ENCODE measurements at regions not wholly inside any gene's neighbourhood (a gene's known extent, or its start where the extent isn't known, plus 50 kb on each side); places are given as distances from the start of the nearest gene placed in this dataset.

DNA sequence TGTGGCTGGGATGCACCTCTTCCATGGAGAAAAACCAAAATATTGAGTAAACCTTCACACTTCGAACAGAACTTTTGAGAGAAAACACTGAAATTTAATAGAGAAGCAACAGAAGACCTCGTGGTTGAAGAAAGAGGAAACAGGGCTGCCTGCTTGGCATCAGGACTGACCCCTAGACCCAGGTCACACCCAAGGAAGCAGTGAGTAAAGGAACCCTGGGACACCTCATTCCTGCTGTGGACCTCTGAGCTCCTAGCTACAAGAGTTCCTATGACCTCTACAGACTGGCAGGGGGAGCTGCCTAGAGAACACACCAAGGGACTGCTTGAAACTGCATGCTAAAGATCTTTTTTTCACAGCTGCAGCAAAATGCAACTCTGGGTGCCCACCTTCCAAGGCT, 67.8 kb downstream of the FASLG start:
- Histone ChIP-seq H3K4me3 (ENCODE audit: low read length) (no peak overlapping the region), H3K9me3 (ENCODE audit: low read length) (no peaks in the 10 kb centered on the region), H2AFZ (ENCODE audit: low read depth, low read length) (no peak overlapping the region), H3K9ac (ENCODE audit: low read length) (no peak overlapping the region), H3K9me2 (ENCODE audit: insufficient read depth, low read length) (no peaks in the 10 kb centered on the region), H3K4me2 (ENCODE audit: low read length) (no peak overlapping the region), H3K27ac (ENCODE audit: low read length) (no peak overlapping the region), H3K79me2 (replicated peaks; ENCODE audit: insufficient read depth, low read length) (no peaks in the 10 kb centered on the region), H4K20me1 (ENCODE audit: insufficient read depth) (no peaks in the 10 kb centered on the region), H3K36me3 (ENCODE audit: insufficient read depth, low read length) (no peaks in the 10 kb centered on the region), H3F3A (ENCODE audit: insufficient read depth, low read length, poor library complexity, severe bottlenecking) (no peaks in the 10 kb centered on the region), H3K27me3 (ENCODE audit: insufficient read depth, low read depth, low read length) (no peaks in the 10 kb centered on the region)
- no peak for TF ChIP-seq TAF1 (IDR thresholded peaks at IDR 0.05; ENCODE audit: low read depth)
- TF ChIP-seq, protein P1, sequence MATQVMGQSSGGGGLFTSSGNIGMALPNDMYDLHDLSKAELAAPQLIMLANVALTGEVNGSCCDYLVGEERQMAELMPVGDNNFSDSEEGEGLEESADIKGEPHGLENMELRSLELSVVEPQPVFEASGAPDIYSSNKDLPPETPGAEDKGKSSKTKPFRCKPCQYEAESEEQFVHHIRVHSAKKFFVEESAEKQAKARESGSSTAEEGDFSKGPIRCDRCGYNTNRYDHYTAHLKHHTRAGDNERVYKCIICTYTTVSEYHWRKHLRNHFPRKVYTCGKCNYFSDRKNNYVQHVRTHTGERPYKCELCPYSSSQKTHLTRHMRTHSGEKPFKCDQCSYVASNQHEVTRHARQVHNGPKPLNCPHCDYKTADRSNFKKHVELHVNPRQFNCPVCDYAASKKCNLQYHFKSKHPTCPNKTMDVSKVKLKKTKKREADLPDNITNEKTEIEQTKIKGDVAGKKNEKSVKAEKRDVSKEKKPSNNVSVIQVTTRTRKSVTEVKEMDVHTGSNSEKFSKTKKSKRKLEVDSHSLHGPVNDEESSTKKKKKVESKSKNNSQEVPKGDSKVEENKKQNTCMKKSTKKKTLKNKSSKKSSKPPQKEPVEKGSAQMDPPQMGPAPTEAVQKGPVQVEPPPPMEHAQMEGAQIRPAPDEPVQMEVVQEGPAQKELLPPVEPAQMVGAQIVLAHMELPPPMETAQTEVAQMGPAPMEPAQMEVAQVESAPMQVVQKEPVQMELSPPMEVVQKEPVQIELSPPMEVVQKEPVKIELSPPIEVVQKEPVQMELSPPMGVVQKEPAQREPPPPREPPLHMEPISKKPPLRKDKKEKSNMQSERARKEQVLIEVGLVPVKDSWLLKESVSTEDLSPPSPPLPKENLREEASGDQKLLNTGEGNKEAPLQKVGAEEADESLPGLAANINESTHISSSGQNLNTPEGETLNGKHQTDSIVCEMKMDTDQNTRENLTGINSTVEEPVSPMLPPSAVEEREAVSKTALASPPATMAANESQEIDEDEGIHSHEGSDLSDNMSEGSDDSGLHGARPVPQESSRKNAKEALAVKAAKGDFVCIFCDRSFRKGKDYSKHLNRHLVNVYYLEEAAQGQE (IDR thresholded peaks at IDR 0.05; ENCODE audit: borderline replicate concordance), result no peak
- no peak for TF ChIP-seq RAD21 (conservative IDR thresholded peaks at IDR 0.05)
- no peak for TF ChIP-seq EP300 (conservative IDR thresholded peaks at IDR 0.05; ENCODE audit: poor library complexity, severe bottlenecking)
- no peak for TF ChIP-seq MXI1 (conservative IDR thresholded peaks at IDR 0.05; ENCODE audit: poor library complexity, severe bottlenecking)
- TF ChIP-seq SMC3 (conservative IDR thresholded peaks at IDR 0.05; ENCODE audit: poor library complexity), result no peak

DNA sequence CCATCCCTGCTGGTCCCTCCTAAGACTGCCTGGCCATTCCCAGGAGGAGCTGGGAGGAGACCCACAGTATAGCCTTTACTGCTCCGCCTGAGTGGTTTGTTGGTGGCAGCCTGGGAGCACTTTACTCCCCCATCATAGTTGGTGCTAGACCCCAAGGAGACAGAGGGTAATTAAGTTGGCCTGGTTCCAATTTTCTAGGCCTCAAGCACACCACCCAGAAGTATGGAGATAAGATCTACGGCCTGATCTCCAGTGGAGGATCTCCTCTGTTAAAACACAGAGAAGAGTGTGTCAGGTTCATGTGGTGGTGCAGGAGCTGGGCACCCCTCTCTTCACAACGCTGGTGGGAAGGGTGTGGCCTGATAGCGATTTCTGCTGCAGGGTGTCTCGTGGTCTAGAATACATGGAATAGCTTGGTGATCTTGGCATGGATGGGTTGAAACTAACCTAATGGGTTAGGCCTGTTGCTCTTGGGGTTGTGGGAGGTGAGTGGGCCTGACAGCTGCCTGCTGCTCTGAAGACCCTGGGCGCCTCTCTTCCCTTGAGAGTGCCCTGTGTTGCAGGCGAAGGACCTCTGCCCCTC, 68.5 kb downstream of the FASLG start:
- no peaks in the 10 kb centered on the region for H3K9me2 ChIP-seq (ENCODE audit: insufficient read depth, low read length)
- H3K36me3 ChIP-seq (ENCODE audit: insufficient read depth, low read length), result no peaks in the 10 kb centered on the region
- H3K4me2 ChIP-seq (ENCODE audit: low read length), result no peak overlapping the region
- H3F3A ChIP-seq (ENCODE audit: insufficient read depth, low read length, poor library complexity, severe bottlenecking), result no peaks in the 10 kb centered on the region
- no peaks in the 10 kb centered on the region for H3K27me3 ChIP-seq (ENCODE audit: insufficient read depth, low read depth, low read length)
- H2AFZ ChIP-seq (ENCODE audit: low read depth, low read length), result no peak overlapping the region
- H3K9ac ChIP-seq (ENCODE audit: low read length), result no peak overlapping the region
- no peak overlapping the region for H3K27ac ChIP-seq (ENCODE audit: low read length)
- no peak overlapping the region for H3K4me3 ChIP-seq (ENCODE audit: low read length)
- no peaks in the 10 kb centered on the region for H3K9me3 ChIP-seq (ENCODE audit: low read length)
- H4K20me1 ChIP-seq (ENCODE audit: insufficient read depth), result no peaks in the 10 kb centered on the region
- TF ChIP-seq POLR2AphosphoS5 (IDR thresholded peaks at IDR 0.05) (no peak), EP300 (conservative IDR thresholded peaks at IDR 0.05; ENCODE audit: poor library complexity, severe bottlenecking) (no peak), SMC3 (conservative IDR thresholded peaks at IDR 0.05; ENCODE audit: poor library complexity) (no peak), CTCF (IDR thresholded peaks at IDR 0.05; ENCODE audit: poor library complexity, severe bottlenecking) (no peak)
- no peaks in the 10 kb centered on the region for H3K79me2 ChIP-seq (replicated peaks; ENCODE audit: insufficient read depth, low read length)

DNA sequence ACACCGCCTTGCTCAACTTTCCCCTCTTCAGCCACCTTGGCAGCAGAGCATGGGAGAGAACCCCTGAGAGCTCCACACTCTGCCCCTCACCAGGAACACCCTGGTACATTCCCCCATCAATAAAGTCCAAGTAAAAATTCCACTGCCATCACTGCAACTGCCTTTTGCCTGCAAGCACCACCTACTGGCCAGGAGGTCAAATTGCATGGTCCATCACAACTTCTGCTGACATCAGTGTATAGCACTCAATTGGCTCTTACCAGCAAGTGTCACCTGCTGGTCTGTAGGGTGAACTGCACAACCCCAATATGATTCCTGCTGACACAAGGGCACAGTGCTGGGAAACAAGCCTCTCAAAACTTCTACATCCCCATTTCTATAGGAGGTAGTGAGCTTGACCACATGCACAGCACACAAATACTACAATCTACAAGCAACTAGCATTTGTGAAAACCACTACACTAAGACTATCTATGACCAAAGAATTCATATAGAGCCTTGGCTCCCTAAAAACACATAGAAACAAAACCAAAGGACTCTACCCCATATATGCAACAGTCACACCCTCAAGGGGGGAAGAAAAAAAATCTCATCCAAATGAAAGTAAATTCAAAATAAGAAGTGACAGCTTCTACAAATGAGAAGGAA, 69.2 kb downstream of the FASLG start:
- no peaks in the 10 kb centered on the region for H3F3A ChIP-seq (ENCODE audit: insufficient read depth, low read length, poor library complexity, severe bottlenecking)
- no peaks in the 10 kb centered on the region for H3K9me3 ChIP-seq (ENCODE audit: low read length)
- no peaks in the 10 kb centered on the region for H3K79me2 ChIP-seq (replicated peaks; ENCODE audit: insufficient read depth, low read length)
- TF ChIP-seq POLR2AphosphoS5 (IDR thresholded peaks at IDR 0.05) (no peak), MXI1 (conservative IDR thresholded peaks at IDR 0.05; ENCODE audit: poor library complexity, severe bottlenecking) (no peak), RAD21 (conservative IDR thresholded peaks at IDR 0.05) (no peak), SMC3 (conservative IDR thresholded peaks at IDR 0.05; ENCODE audit: poor library complexity) (no peak), EZH2 (IDR thresholded peaks at IDR 0.05; ENCODE audit: borderline replicate concordance, insufficient read depth, low read length, poor library complexity, severe bottlenecking) (no peak), CTCF (IDR thresholded peaks at IDR 0.05; ENCODE audit: poor library complexity, severe bottlenecking) (no peak), TAF1 (IDR thresholded peaks at IDR 0.05; ENCODE audit: low read depth) (no peak), EP300 (conservative IDR thresholded peaks at IDR 0.05; ENCODE audit: poor library complexity, severe bottlenecking) (no peak)

More for the DNA sequence above, 69.2 kb downstream of the FASLG start:
- Histone ChIP-seq H3K27me3 (ENCODE audit: insufficient read depth, low read depth, low read length) (no peaks in the 10 kb centered on the region), H3K27ac (ENCODE audit: low read length) (no peak overlapping the region), H2AFZ (ENCODE audit: low read depth, low read length) (no peak overlapping the region), H4K20me1 (ENCODE audit: insufficient read depth) (no peaks in the 10 kb centered on the region), H3K9ac (ENCODE audit: low read length) (no peak overlapping the region), H3K36me3 (ENCODE audit: insufficient read depth, low read length) (no peaks in the 10 kb centered on the region), H3K4me3 (ENCODE audit: low read length) (no peak overlapping the region), H3K4me2 (ENCODE audit: low read length) (no peak overlapping the region), H3K9me2 (ENCODE audit: insufficient read depth, low read length) (no peaks in the 10 kb centered on the region)

Measured in neural cell (in vitro differentiated cells).